ENCODE measurements at regions not wholly inside any gene's neighbourhood (a gene's known extent, or its start where the extent isn't known, plus 50 kb on each side); places are given as distances from the start of the nearest gene placed in this dataset.

DNA sequence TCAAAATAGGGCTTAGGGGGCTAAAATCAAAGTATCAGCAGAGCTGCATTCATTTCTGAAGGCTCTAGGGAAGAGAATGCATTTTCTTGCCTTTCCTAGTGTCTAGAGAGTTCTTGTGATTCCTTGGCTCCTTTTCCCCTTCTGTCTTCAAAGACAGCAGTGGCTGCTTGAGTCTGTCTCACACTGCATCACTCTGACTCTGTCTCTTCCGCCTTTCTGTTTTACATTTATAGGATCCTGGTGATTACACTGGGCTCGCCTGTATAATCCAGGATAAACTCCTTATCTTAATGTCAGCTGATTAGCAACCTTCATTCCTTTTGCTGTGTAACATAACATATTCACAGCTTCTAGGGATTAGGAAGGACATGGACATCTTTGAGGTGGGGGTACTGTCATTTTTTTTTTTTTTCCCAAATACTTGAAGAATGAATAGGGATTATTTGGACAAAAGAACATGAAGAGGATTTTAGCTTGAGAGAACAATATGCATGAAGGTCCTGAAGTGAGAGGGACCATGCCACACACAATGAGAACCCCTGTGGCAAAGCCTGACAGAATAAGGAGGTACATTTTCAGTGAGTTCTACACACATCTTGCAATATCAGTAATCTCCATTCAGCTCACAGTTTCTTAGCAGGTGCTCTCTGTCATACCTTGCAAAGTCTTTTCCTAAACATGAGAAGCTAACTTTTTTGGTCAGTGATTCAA lies 267.6 kb downstream of the FAM170A start:
- TF ChIP-seq EZH2 (IDR thresholded peaks at IDR 0.05; ENCODE audit: insufficient read depth, poor library complexity, severe bottlenecking), result no peak
- no peak for TF ChIP-seq EZH2phosphoT487 (IDR thresholded peaks at IDR 0.05; ENCODE audit: insufficient read depth, low read depth)

All from GM23248 (cell line).